Stimulated activated CD4-positive, alpha-beta T cell treated with anti-CD3 and anti-CD28 coated beads, Interleukin-12 subunit alpha, Interleukin-12 subunit beta, amount 100 ng/mL, for 48 hours (primary cell): ENCODE measurements at regions not wholly inside any gene's neighbourhood (a gene's known extent, or its start where the extent isn't known, plus 50 kb on each side); places are given as distances from the start of the nearest gene placed in this dataset.

ENCODE experiments used
- DNase-seq, 3 donors: peaks; one replicate each; pipeline ENCODE4 v3.0.0-alpha.2; 2020; ENCODE audit warnings: low read depth in 2 of 3, low spot score in 1 of 3

DNA sequence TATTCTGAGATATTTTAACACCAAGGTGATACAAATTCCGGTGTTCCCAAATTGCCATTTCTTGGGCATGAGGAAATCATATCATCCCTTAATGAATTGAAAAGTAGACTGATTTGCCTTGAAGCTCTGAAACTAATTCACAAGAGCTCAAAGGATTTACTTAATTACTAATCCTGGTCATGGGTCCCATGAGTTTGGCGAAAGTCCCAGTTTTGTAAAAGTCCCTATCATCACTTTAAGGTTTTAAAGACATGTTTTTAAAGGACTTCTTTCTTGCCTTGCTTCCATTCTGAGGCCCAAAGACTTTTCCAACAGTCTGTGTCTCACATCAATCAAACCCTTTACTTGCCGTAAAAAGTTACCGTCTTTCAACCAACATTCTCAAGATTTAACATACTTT is 377.9 kb downstream of the DNAJB9 start:
- no peak for DNase-seq

DNA sequence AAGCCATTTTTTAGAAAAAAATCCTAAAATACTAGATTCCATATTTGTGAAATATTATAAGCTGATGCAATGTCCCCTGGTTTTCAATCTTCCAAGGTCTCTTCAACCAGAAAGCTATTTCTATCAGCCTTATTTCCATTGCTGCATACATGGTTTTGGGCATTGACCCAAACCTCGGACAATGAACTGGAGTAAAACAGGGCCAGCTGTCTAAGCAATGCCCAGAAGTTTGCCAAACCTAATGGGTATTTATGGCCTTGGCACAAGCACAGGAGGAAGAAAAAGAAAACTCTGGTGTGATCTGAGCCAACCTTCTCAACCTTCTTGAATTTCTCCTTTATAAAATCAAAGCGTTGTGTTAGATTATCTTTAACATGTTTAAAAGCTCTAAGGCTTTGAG is 402.3 kb downstream of the DNAJB9 start:
- no peak for DNase-seq

DNA sequence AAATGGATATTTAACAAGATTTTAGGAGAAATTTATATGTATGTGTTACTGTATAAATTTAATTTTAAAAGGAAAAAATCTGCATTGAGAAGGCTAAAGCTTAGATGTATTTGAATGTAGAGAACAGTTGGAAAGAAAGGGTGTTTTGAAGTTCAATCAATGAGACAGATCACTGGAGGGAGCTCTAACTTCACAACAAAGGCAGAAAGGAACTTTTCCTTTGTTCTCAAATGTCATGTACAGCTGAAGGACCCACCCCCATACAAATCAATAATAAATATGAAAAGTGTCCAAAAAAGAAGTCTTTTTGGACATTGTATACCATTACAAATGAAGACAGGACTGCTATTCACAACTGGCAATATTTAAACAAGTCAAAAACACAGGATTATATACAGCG is 403.4 kb downstream of the DNAJB9 start:
- DNase-seq = no peak

DNA sequence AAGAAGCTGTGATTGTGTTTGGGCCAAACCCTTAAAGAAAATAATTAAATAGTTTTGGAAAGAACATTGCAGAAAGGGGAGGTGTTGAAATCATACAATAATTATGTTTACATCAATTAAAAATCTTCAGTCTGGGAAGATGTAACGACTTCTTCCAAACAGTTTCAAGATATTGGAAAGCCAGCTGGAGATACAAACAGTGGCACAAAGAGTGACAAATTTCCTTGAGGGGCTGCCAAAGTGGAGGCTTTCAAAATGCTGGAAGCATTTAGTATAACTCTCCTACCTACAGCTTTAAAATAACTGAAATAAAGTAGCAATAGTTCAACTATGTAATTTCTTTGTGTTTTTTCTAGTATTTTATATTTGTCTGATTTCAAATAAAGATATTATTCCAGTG is 405.0 kb downstream of the DNAJB9 start:
- no peak for DNase-seq

DNA sequence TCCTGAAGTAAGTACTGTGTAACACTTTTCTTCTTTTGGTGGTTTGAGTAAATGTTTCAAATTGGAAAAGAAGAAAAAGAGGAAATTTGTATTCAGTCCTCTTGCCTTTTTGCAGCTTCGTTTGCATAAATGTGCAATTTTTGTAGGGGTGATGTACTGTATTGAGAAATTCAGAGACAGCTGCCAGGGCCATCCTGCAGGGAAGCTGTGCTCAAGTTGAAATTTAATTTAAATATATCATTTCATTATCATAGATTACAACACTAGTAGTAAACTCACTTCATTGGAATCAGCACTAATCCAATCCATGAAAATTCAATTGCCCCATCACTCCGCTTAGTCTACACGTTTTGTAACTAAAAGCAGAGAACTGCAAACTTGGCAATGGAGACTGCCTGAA is 415.4 kb downstream of the DNAJB9 start:
- no peak for DNase-seq

DNA sequence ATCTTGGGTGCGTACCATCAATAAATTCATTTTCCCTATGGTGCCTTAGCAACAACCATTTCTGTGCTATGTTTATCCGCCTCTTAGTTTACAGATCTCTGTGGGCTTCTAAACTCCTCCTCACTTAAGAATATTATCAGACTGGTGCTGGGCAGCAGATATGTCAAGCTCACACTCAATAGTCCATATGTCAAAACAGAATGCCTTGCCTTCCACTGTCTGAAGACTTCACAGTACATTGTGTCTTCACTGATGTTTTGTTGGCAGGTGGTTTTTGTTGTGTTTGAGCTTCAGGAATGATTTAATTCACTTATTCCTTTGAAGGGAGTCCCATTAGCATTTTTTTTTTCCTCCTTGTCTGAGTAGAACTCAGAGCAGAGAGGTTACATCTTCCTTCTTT is 419.6 kb downstream of the DNAJB9 start:
- no peak for DNase-seq

DNA sequence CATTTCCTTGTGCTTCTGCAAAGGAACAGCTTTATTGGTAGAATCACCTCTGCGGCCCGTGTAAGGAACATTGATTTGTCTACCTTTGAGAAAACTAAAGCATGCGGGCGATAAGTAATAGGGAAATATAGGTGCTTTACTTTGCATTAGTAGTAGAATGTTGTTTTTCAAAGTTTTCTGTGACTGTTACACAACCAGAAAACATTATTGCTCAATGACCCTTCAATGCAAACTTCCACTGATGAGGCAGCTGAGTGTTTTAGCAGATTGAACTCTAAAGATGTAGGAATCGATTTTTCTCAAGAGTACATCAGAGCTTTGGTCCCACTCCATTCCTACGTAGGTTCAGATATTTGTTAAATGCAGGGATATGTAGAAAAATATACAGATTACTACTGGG is 427.8 kb downstream of the DNAJB9 start:
- DNase-seq = no peak

DNA sequence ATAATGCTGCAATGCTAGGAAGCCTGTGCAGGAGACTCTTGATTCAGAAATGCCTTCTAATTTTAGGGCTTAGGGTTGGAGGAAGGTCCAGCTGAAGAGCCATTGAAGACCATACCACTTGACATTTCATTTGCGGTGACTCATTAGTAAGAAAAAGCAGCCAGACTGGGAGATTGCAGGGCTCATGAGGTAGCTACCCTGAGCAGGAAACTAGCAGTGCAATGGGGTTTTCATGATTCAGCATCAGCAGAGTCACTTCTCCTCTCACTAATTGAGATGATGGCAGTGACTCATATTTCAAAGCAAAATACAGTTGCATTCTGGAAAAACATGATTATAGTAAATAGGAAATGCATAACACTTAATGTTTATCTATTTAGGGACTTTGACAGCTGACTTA is 434.1 kb downstream of the DNAJB9 start:
- DNase-seq = no peak

DNA sequence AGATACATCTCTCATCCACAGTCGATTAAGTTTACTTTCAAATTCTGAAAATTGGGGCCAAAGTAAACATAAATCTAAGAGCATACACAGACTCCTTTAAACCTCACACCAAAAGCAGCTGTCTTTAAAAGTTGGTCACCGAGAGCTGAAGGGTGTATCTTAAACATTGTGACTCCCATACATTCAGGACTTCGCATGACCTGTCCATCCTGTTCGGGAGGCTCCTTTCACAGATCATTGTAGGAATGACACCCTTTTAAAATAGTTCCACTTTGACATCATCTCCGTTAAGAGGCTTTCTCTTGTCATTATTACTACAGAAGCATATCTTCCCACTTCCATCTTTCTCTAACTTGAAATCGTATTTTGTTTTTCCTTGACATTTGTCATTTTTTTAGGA is 440.0 kb downstream of the DNAJB9 start:
- no peak for DNase-seq

DNA sequence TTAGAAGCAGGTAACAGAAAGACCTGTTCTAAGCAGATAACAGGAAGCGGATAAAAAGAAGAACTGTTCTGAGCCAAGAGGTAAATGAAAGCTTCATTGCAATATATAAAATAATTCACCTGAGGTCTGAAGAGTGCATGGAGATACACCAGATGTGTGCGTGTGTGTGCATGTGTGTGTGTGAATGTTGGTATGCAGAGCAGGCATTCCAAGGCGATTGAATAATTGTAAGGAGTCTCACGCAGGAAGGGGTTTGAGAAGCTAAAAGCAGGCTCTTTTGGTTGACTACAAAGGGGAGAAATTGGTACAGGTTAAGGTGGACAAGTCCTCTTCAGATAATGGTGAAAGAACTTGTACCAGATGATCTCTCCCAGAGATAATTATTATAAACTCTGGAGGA is 450.6 kb downstream of the DNAJB9 start:
- no peak for DNase-seq

DNA sequence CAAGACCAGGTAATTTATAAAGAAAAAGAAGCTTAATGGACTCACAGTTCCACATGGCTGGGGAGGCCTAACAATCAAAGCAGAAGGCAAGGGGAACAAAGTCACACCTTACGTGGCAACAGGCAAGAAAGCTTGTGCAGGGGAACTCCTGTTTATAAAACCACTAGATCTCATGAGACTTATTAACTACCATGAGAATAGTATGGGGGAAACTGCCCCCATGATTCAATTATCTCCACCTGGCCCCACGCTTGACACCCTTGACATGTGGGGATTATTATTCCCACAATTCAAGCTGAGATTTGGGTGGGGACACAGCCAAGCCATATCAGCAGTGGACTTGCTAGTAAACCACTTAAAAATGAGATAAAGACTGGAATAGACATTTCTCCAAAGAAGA is 451.7 kb downstream of the DNAJB9 start:
- DNase-seq = no peak

DNA sequence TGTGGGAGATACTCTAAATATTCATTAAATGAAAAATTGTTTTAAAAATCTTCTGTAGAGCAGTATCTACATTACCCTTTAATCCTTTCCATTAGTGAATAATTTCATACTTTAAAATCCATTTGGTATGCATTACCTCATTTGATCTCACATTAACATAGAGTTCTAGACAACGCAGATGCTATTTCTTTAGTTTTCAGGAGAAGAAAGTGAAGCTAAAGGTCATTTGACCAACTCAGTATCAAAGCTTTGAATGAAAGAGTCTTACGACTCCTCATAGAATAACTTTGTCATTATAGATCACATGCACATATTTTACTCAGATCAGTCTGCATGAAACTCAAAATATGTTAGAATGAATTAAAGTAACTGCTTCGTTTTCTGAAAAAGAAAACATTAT is 460.2 kb downstream of the DNAJB9 start:
- DNase-seq = no peak

DNA sequence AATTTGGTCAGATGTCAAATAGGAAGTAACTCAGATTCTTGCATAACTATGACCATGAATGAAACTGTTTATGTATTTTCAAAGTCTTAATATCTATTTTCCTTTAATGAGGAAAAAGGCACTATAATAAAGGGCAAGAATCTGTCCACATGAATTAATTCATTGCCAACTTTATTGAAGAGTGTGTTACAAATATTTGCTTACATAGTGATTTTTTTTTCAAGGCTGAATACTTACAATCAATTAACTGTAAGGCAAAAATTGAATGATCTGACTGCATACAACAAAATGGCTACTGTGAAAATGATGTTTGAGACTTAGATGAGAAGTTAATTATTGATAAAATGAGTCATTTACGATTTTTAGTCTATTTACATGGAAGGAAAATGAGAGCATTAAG is 475.0 kb downstream of the DNAJB9 start:
- DNase-seq = no peak

DNA sequence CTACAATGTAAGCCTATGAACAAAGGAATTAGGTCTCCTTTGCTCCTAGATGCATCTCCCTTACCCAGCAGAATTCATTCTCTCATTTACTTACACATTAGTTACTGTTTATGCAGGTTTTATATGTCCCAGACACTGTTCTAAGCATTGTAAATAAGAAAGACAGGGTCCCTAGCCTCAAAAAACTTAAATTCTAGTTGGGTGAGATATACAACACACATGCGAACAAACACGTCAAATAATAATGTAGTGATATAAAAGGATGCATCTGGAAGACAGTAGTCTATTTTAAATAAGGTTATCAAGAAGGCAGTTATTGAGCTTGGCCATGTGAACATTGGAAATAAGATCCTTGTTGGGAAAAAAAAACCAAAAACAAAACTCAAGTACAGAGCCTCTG is 479.7 kb downstream of the DNAJB9 start:
- DNase-seq = no peak

DNA sequence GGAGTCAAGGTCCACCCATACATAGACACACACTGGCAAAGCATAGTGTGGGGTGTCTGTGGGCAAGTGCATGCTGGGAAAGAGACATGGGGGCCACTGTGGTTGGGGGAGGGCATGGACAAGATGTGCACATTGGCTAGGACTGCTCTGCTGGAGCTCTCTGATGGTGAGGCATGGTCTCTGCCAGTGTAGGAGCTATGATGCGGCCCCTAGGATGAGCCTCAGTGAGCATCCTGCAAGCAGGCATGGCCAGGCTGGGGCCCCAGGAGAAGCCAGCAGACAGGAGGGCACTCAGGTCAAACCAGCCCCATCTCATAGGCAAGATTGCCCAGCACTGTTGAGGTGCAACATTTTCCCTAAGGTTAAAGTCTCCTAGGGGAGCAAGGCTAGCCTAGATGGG is 489.4 kb downstream of the DNAJB9 start:
- no peak for DNase-seq

DNA sequence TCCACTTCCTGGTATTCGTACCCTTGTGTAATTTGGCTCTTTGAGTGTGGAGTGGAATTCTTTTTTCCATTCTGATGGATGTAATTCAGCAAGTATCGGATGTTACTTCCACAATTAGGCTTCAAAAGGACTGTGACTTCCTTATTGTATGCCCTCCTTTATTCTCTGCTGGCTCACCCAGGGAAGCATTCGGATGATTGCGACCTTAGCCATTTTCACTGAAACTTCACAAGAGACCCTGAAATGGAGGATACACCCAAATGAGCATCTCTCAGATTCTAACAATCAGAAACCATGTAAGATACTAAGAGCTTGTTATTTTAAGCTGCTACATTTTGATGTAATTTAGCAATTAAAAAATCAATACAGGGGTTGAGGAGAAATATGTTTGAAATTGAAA is 493.1 kb downstream of the DNAJB9 start:
- no peak for DNase-seq

DNA sequence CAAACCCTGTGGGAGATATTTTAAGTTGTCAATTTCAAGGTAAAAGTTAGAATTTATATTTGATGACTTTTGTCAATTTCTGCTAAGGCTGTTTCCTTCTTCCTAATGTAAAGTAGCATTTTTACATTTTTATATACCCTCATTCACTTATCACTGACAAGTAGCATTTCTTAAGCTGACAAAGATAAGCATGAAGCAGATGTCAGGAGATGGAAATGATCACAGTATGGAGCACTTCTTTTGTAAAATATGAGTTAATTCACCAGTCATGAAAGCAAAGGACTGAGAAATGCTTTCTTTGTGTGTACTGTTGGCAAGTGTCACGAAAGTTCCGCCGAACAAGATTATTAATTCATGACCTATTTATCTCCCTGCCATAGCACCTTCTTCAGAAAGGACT is 503.9 kb downstream of the DNAJB9 start:
- no peak for DNase-seq

DNA sequence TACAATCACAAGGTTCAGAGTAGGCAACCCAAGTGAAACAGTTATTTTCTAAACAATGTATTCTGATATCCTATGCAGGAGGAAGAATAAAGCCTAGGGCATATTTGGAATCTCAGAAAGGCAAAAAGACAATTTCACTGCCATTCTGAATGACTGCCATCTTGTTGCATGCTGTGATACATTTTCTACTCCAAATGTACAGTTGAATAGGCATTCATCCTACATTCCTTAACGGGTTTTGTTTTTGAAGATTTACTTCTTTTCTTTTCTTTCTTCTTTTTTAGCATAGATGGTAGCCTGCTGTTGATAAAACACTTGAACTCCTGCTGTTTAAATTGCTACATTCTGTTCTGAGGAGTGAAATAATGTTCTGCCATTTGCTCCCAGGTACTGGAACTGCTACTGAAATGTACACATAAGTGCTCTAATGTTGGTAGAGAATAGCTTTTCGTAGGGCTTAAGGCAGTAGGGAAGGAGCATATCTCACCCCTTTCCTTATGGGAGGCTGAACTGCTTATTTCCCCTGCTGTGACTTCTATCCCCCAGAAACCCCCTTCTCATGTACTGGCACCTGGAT is 506.8 kb downstream of the DNAJB9 start:
- DNase-seq = no peak

DNA sequence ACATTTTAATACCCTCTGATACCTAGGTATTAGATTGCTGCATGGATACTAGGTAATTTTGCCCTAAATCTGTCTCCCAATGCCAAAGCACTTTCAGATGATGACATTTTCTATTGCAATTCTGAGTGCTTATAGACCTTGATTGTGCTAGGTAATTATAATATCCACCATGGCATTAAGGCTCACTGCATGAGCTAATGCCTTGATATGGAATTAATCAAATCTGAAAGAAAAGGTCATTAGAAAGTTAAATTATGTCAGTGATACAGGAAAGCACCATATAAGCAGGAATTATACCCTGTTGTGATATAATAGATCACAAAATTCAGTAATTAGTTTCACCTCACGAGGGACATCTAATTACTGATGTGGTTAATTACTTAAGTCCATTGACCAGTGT is 521.4 kb downstream of the DNAJB9 start:
- no peak for DNase-seq

DNA sequence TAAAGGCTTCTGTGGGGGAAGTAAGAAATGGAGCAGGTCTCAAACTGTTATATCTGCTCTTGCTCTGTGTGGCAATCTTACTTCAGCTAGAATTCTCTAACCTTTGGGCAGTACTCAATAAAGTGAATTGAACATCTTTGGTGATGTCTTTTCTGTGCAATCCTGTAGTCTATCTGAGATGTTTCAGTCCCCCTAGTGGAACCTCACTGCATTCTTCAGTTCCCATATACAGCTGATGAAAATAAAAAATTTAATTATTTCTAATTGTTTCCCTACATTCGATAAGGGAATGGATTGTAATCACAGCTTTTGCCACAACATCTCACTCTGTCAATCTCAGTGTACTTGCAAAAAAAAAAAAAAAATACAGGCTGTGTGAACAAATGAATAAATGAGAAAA is 522.6 kb downstream of the DNAJB9 start:
- no peak for DNase-seq

DNA sequence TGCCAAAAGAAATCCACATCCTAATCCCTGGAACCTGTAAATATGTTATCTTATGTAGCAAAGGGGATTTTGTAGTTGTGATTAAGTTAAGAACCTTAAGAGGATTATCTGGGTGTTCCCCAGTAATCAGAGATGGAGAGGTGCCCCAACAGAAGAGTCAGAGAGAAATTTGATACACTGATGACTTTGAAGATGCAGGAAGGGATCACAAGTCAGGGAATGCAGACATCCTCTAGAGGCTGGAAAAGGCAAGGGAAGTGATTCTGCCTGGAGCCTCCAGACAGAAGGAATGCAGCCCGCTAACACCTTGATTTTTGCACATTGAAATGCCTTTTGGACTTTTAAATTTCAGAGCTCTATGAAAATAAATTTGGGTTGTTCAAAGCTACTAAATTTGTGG is 531.7 kb downstream of the DNAJB9 start:
- DNase-seq = no peak

DNA sequence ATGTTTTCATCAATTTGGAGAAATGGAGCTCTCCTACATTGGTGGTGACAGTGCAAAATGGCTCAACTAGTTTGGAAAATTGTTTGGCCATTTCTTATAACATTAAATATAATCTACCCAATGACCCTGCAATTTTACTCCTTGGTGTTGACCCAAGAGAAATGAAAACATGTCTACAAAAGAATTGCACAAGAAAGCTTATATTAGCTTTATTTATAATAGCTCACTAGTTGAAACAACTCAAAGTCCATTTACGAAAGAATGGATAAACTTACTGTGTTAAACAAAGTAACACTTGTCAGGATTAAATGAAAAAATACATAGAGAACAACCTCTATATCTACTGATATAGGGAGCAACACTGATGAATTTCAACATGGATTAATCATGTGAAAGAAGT is 539.9 kb downstream of the DNAJB9 start:
- DNase-seq = no peak

DNA sequence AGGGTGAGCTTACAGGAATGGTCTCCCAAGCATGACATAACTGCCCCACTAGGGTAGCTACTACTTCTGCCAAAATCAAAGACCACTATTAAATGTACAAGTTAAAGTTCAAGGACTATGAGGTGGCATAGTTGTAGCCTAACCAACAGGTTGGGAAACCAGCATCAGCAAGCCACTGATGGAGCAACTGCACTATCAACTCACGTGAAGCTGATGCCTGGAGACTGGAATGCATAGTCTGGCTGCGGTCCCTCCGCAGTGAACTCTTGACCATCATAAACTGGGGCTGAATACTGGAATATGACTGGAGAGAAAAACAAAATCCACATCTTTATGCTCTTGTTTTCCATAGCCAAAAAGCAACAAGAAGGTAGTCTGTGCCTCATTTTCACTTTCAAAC is 541.4 kb downstream of the DNAJB9 start:
- no peak for DNase-seq
